Gastroesophageal sphincter (tissue), 4 donors: ENCODE measurements at regions not wholly inside any gene's neighbourhood (a gene's known extent, or its start where the extent isn't known, plus 50 kb on each side); places are given as distances from the start of the nearest gene placed in this dataset.

Source experiments
- ATAC-seq: fragments of 150-250 bp; one replicate; pipeline ENCODE4 v1.9.1; 2016; ENCODE audit warnings: mild to moderate bottlenecking, moderate library complexity
- H3K27ac ChIP-seq, 4 donors: fragments of 200-600 bp; sonication (generic) in 3 of 4; 1 replicate in 3 of 4; 2 replicates in 1 of 4; pipeline ENCODE4 v1.5.1; 2016 to 2019
- H3K27me3 ChIP-seq: fragments of 200-600 bp; sonication (generic); one replicate; pipeline ENCODE4 v1.5.1; 2019
- H3K36me3 ChIP-seq, 2 donors: fragments of 200-600 bp; sonication (generic); one replicate each; pipeline ENCODE4 v1.5.1; 2019; ENCODE audit warnings: control low read depth in 1 of 2
- H3K4me1 ChIP-seq, 3 donors: fragments of 200-600 bp; sonication (generic); 1 replicate in 2 of 3; 2 replicates in 1 of 3; pipeline ENCODE4 v1.5.1; 2016 to 2019; ENCODE audit warnings: control low read depth in 2 of 3
- H3K4me3 ChIP-seq, 2 donors: fragments of 200-600 bp; sonication (generic); one replicate each; pipeline ENCODE4 v1.5.1; 2019; ENCODE audit warnings: mild to moderate bottlenecking in 1 of 2, moderate library complexity in 1 of 2
- H3K9me3 ChIP-seq, 3 donors: fragments of 200-600 bp; sonication (generic); one replicate each; pipeline ENCODE4 v1.5.1; 2017 to 2019; ENCODE audit warnings: control low read depth in 2 of 3
- EP300 ChIP-seq: sonication (generic); formaldehyde crosslinking; IDR thresholded peaks from one replicate; pipeline ENCODE4 v1.6.1; 2017; ENCODE audit warnings: antibody characterized with exemption, mild to moderate bottlenecking
- POLR2A ChIP-seq, 2 donors: fragments of 450-650 bp; IDR thresholded peaks; one replicate each; pipeline ENCODE4 v1.6.1; 2017; ENCODE audit warnings: antibody characterized with exemption in 2 of 2, mild to moderate bottlenecking in 2 of 2, moderate library complexity in 1 of 2
- POLR2AphosphoS5 ChIP-seq: sonication (generic); formaldehyde crosslinking; IDR thresholded peaks from one replicate; pipeline ENCODE4 v1.6.1; 2017; ENCODE audit warnings: antibody characterized with exemption
- WGBS, 2 donors: methylation state at CpG; one replicate each; pipeline ENCODE4 v1.1.5; 2018; ENCODE audit warnings: low coverage in 1 of 2; 5-methylcytosine and 5-hydroxymethylcytosine counted together
- TF ChIP-seq, protein P1 (sequence below), 4 experiments: fragments of 200-600 bp in 2 of 4; fragments of 450-650 bp in 2 of 4; sonication (generic) in 1 of 4; IDR thresholded peaks; one replicate each; pipeline ENCODE4 v1.5.1; 2017 to 2019; ENCODE audit warnings: antibody characterized with exemption in 4 of 4, mild to moderate bottlenecking in 2 of 4, moderate library complexity in 2 of 4

DNA sequence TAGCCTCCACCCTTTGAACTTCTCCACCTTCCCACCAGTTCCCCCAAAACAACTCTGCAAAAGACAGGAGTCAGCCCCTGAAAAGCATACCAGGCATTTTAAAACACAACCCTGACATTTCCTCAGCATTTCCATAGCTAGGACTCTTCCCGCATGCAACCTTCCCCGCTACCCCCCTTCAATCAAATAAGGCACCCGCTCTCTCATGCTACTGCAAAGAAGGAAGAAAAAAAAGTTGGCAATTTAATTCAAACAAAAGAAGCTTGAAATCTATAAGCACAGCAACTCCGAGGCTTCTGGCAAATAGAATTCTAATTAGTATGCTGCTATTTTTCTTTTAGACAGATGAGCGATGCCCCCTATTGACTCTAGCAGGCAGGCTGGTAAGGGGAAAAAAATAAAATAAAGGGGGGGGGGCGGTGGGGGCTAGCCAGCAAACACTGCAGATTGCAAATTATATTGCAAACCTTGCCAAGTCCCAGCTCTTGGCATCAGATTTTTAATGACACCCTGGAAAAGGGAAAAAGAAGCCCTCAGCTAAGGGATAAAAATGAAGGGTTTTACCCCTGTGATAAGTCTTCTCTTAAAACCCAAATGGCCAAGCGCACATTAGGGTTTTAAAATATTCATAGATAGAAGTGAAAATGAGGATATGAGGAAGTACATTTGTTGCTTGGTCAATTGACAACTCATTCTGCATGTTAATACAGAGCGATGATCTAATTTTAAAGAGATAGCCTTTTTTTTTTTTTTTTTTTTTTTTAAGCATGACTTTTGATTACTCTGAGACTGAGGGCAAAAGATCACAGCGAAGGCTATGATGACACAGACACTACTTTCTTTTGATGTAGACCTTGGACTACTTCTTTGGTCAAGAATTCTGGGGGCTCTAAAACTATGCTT, 255.2 kb downstream of the NR2F2 start:
- Histone ChIP-seq H3K4me1 (no peaks in the 10 kb centered on the region), H3K9me3 (no peaks in the 10 kb centered on the region), H3K4me3 (no peak overlapping the region), H3K27ac (no peak overlapping the region), H3K27me3 (peaks cover 2% of the 10 kb centered on the region), H3K36me3 (no peaks in the 10 kb centered on the region)
- ATAC-seq, result no peak
- 34 to 48% methylated on average over 6 to 8 of the region's 9 CpGs for WGBS, 2 donors
- TF ChIP-seq, protein P1, sequence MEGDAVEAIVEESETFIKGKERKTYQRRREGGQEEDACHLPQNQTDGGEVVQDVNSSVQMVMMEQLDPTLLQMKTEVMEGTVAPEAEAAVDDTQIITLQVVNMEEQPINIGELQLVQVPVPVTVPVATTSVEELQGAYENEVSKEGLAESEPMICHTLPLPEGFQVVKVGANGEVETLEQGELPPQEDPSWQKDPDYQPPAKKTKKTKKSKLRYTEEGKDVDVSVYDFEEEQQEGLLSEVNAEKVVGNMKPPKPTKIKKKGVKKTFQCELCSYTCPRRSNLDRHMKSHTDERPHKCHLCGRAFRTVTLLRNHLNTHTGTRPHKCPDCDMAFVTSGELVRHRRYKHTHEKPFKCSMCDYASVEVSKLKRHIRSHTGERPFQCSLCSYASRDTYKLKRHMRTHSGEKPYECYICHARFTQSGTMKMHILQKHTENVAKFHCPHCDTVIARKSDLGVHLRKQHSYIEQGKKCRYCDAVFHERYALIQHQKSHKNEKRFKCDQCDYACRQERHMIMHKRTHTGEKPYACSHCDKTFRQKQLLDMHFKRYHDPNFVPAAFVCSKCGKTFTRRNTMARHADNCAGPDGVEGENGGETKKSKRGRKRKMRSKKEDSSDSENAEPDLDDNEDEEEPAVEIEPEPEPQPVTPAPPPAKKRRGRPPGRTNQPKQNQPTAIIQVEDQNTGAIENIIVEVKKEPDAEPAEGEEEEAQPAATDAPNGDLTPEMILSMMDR (IDR thresholded peaks at IDR 0.05), result peak in 1 of 4 experiments; percentile 43
- TF ChIP-seq EP300, result no peak
- TF ChIP-seq POLR2A (IDR thresholded peaks at IDR 0.05), result no peak
- no peak for TF ChIP-seq POLR2AphosphoS5

- Histone ChIP-seq H3K4me3 (no peak overlapping the region), H3K27ac (no peak overlapping the region), H3K4me1 (no peaks in the 10 kb centered on the region), H3K36me3 (no peaks in the 10 kb centered on the region), H3K9me3 (no peaks in the 10 kb centered on the region), H3K27me3 (peaks cover 6% of the 10 kb centered on the region)
- 77 to 83% methylated on average over 3 to 4 of the region's 4 CpGs for WGBS, 2 donors
- no peak for ATAC-seq
- TF ChIP-seq EP300 (no peak), POLR2A (IDR thresholded peaks at IDR 0.05) (no peak), POLR2AphosphoS5 (no peak)
- TF ChIP-seq, protein P1 (IDR thresholded peaks at IDR 0.05), result no peak
Measured at GRCh38 chr15:96586901-96587300, 256.4 kb downstream of the NR2F2 start.

DNA sequence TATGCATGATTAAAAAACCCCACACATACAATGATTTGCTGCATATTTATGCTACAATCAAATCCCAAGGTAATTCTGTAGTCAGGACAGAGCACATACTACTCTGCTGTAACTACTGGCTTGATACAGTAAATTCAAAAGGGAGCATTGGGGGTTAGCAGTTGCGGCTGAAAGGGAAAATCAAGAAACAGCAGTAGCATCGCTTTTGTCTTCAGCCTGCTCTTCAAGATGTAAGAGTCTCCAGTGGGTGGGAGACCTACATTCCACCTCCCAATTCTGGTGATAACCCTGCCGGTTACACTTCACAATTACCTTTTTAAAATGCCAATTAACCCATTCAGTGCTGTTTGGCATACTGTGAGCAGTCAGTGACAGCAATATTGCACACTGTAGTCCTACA, 259.4 kb downstream of the NR2F2 start:
- Histone ChIP-seq H3K4me3 (no peak overlapping the region), H3K4me1 (no peaks in the 10 kb centered on the region), H3K27ac (no peak overlapping the region), H3K36me3 (no peaks in the 10 kb centered on the region), H3K9me3 (no peaks in the 10 kb centered on the region), H3K27me3 (peaks cover 14% of the 10 kb centered on the region)
- no peak for TF ChIP-seq EP300
- TF ChIP-seq POLR2AphosphoS5, result no peak
- TF ChIP-seq, protein P1 (IDR thresholded peaks at IDR 0.05), result no peak
- no peak for TF ChIP-seq POLR2A (IDR thresholded peaks at IDR 0.05)
- ATAC-seq, result no peak
- WGBS, 2 donors, result 62 to 72% methylated on average over 3 of the region's 3 CpGs

DNA sequence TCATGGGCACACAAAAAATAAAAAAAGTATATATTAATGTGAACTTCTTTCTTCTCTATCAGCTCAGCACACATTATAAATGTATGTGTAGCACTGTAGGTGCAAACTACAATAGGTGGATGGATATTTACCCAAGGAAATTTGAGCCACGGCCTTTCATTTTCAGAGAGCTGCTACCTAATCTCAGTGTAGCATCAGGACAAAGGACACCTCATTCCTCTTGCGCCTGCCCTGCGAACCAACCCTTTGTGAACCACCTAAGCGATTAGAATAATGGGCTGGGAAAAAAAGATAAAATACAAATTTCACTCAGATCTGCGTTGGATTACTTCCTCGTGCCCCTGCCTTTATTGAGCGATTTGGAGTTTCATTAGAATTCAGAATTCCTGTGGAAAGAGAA, 263.2 kb downstream of the NR2F2 start:
- Histone ChIP-seq H3K4me1 (no peaks in the 10 kb centered on the region), H3K27ac (no peak overlapping the region), H3K36me3 (no peaks in the 10 kb centered on the region), H3K9me3 (no peaks in the 10 kb centered on the region), H3K4me3 (no peak overlapping the region), H3K27me3 (peaks cover 14% of the 10 kb centered on the region)
- TF ChIP-seq POLR2A (IDR thresholded peaks at IDR 0.05), result no peak
- TF ChIP-seq EP300, result no peak
- TF ChIP-seq POLR2AphosphoS5, result no peak
- TF ChIP-seq, protein P1 (IDR thresholded peaks at IDR 0.05), result no peak
- no peak for ATAC-seq
- WGBS, 2 donors, result 68 to 72% methylated on average over 4 to 6 of the region's 7 CpGs

- H3K27me3 ChIP-seq, result peaks cover 10% of the 10 kb centered on the region
- H3K4me1 ChIP-seq, result no peaks in the 10 kb centered on the region
- H3K27ac ChIP-seq, result no peak overlapping the region
- no peak overlapping the region for H3K4me3 ChIP-seq
- no peaks in the 10 kb centered on the region for H3K36me3 ChIP-seq
- no peak for TF ChIP-seq POLR2AphosphoS5
- TF ChIP-seq EP300, result no peak
- TF ChIP-seq, protein P1 (IDR thresholded peaks at IDR 0.05), result no peak
- no peak for TF ChIP-seq POLR2A (IDR thresholded peaks at IDR 0.05)
- no peak for ATAC-seq
- WGBS, 2 donors, result 72 to 91% methylated on average over 3 of the region's 3 CpGs
- no peaks in the 10 kb centered on the region for H3K9me3 ChIP-seq
Measured at GRCh38 chr15:96595951-96596350, 265.5 kb downstream of the NR2F2 start.
